K562 (cell line): ENCODE measurements at regions not wholly inside any gene's neighbourhood (a gene's known extent, or its start where the extent isn't known, plus 50 kb on each side); places are given as distances from the start of the nearest gene placed in this dataset.

Experiments
- ATAC-seq: fragments of 200-7000 bp; cut with Tn5 transposase; 3 replicates; pipeline ENCODE4 v1.9.1; 2020; ENCODE audit warnings: moderate library complexity
- BruUV-seq: library from RNA; stranded (reverse); fragments of 400-500 nt; replicated peaks from 2 replicates; lab custom pipeline; 2021; lab: Mats Ljungman, UMichigan
- CTCF ChIA-PET: fragments of 300-600 bp; formaldehyde crosslinking; extraction: SDS; loops from one replicate; lab custom pipeline; 2021; ENCODE audit warnings: low intra/inter-chr PET ratio; lab: Yijun Ruan, JAX
- POLR2A ChIA-PET: fragments of 300-600, 350-650 bp; sonication (Branson Sonifier 250); formaldehyde crosslinking; extraction: SDS; loops from one replicate; lab custom pipeline; 2021; ENCODE audit warnings: antibody characterized with exemption, inconsistent platforms; lab: Yijun Ruan, JAX
- DNase-seq, 4 experiments: peaks; one replicate each; pipeline versions ENCODE4 v3.0.0 to v3.0.0-alpha.2; 2011 to 2018; ENCODE audit warnings: low spot score in 3 of 4, mixed read lengths in 3 of 4; ENCODE audit errors: extremely low read depth in 1 of 4
- FAIRE-seq: peaks from 2 replicates; lab custom pipeline; 2011; peaks lifted over from hg19 to GRCh38; lab: Jason Lieb, UNC
- H2AFZ ChIP-seq: 2 replicates; pipeline ENCODE4 v1.6.0; 2011; ENCODE audit warnings: low read depth, low read length, control low read depth, inconsistent platforms
- H3K27ac ChIP-seq: fragments of 200-600 bp; 3 replicates; pipeline ENCODE4 v1.8.0; 2011; ENCODE audit warnings: low read depth, mild to moderate bottlenecking, control low read depth, inconsistent platforms, low read length, moderate library complexity, mixed read lengths; ENCODE audit errors: extremely low read depth
- H3K27me3 ChIP-seq, 2 experiments: fragments of 300-600 bp in 1 of 2; 2 replicates in 1 of 2; 3 replicates in 1 of 2; pipeline versions ENCODE4 v1.6.0 to v1.8.0; 2011; ENCODE audit warnings: inconsistent platforms in 2 of 2, low read length in 2 of 2, mild to moderate bottlenecking in 1 of 2, mixed read lengths in 1 of 2, moderate library complexity in 1 of 2; ENCODE audit not compliant: control insufficient read depth in 2 of 2, insufficient read depth in 2 of 2
- H3K36me3 ChIP-seq: fragments of 300-600 bp; 3 replicates; pipeline ENCODE4 v1.8.0; 2011; ENCODE audit warnings: mild to moderate bottlenecking, low read length, inconsistent platforms; ENCODE audit not compliant: control insufficient read depth, insufficient read depth
- H3K4me1 ChIP-seq, 2 experiments: fragments of 200-600 bp in 1 of 2; replicated peaks in 1 of 2; 2 replicates in 1 of 2; 3 replicates in 1 of 2; pipeline versions ENCODE4 v1.5.1 to v1.8.0; 2011; ENCODE audit warnings: inconsistent platforms in 2 of 2, low read length in 2 of 2, mild to moderate bottlenecking in 1 of 2, mixed read lengths in 1 of 2, moderate library complexity in 1 of 2; ENCODE audit not compliant: control insufficient read depth in 2 of 2, insufficient read depth in 2 of 2
- H3K4me2 ChIP-seq: 2 replicates; pipeline ENCODE4 v1.6.1; 2011; ENCODE audit warnings: low read length, control low read depth, inconsistent platforms, mixed read lengths; ENCODE audit not compliant: insufficient read depth
- H3K4me3 ChIP-seq: fragments of 200-600 bp; sonication (generic), shearing (Covaris generic); 2 replicates; pipeline ENCODE4 v1.5.1; 2016; ENCODE audit warnings: control low read depth, inconsistent platforms
- H3K79me2 ChIP-seq: fragments of 200-600 bp; 3 replicates; pipeline ENCODE4 v1.8.0; 2011; ENCODE audit warnings: low read length, inconsistent platforms; ENCODE audit not compliant: control insufficient read depth, insufficient read depth
- H3K9ac ChIP-seq, 2 experiments: 2 replicates each; pipeline versions ENCODE4 v1.6.0 to v1.6.1; 2011; ENCODE audit warnings: low read depth in 2 of 2, low read length in 2 of 2, control low read depth in 1 of 2, inconsistent platforms in 1 of 2, mild to moderate bottlenecking in 1 of 2, mixed read lengths in 1 of 2; ENCODE audit not compliant: insufficient read depth in 1 of 2
- H3K9me1 ChIP-seq: one replicate; pipeline ENCODE4 v1.6.0; 2011; ENCODE audit warnings: inconsistent platforms, mild to moderate bottlenecking, low read length, moderate library complexity; ENCODE audit not compliant: control insufficient read depth, insufficient read depth
- H3K9me3 ChIP-seq: replicated peaks from 2 replicates; pipeline ENCODE4 v1.5.1; 2011; ENCODE audit warnings: low read depth, low read length, inconsistent platforms; ENCODE audit not compliant: control insufficient read depth, insufficient read depth
- H4K20me1 ChIP-seq: replicated peaks from 2 replicates; pipeline ENCODE4 v1.6.1; 2011; ENCODE audit warnings: low read length, inconsistent platforms, mixed read lengths; ENCODE audit not compliant: control insufficient read depth, insufficient read depth
- BMI1 ChIP-seq: fragments of 150-350 bp; IDR thresholded peaks from 2 replicates; pipeline ENCODE4 v1.6.1; 2014; ENCODE audit warnings: low read length
- FUS ChIP-seq: fragments of 200-400 bp; formaldehyde crosslinking; optimal IDR thresholded peaks from 2 replicates; pipeline ENCODE3; 2017; ENCODE audit warnings: low read depth, low read length
- NFATC3 ChIP-seq: fragments of 450-650 bp; IDR thresholded peaks from 2 replicates; pipeline ENCODE4 v1.6.1; 2017; ENCODE audit warnings: mild to moderate bottlenecking
- PCBP1 ChIP-seq: fragments of 200-400 bp; formaldehyde crosslinking; IDR thresholded peaks from 2 replicates; pipeline ENCODE4 v1.6.1; 2018; ENCODE audit warnings: mild to moderate bottlenecking, low read depth, low read length; ENCODE audit not compliant: poor library complexity, severe bottlenecking
- SAFB2 ChIP-seq: fragments of 200-400 bp; formaldehyde crosslinking; IDR thresholded peaks from 2 replicates; pipeline ENCODE4 v1.6.1; 2018; ENCODE audit warnings: borderline replicate concordance, low read length, low read depth, moderate library complexity; ENCODE audit not compliant: severe bottlenecking
- TOE1 ChIP-seq, 2 experiments: fragments of 450-650 bp in 1 of 2; sonication (generic) in 1 of 2; formaldehyde crosslinking in 1 of 2; IDR thresholded peaks; 2 replicates each; pipeline versions ENCODE4 v1.7.1 to v1.8.0; 2016 to 2022; ENCODE audit warnings: borderline replicate concordance in 2 of 2, mild to moderate bottlenecking in 2 of 2, antibody characterized with exemption in 1 of 2, inconsistent platforms in 1 of 2, low read depth in 1 of 2, missing genetic modification reagents in 1 of 2, moderate library complexity in 1 of 2
- XRCC5 ChIP-seq: fragments of 200-400 bp; formaldehyde crosslinking; IDR thresholded peaks from 2 replicates; pipeline ENCODE4 v1.6.1; 2017; ENCODE audit warnings: low read depth, mild to moderate bottlenecking, low read length
- ZFP36 ChIP-seq: fragments of 150-350 bp; IDR thresholded peaks from 2 replicates; pipeline ENCODE4 v1.6.1; 2018; ENCODE audit warnings: low read length, low read depth; ENCODE audit not compliant: partially characterized antibody
- ZNF184 ChIP-seq: sonication (generic); formaldehyde crosslinking; IDR thresholded peaks from 2 replicates; pipeline ENCODE4 v1.5.0; 2020; ENCODE audit warnings: missing genetic modification reagents
- ZNF507 ChIP-seq: conservative IDR thresholded peaks from 2 replicates; pipeline ENCODE4 v1.6.1; 2017; ENCODE audit warnings: missing genetic modification characterization, missing compliant biosample characterization
- ZNF695 ChIP-seq: fragments of 450-650 bp; formaldehyde crosslinking; IDR thresholded peaks from 2 replicates; pipeline ENCODE4 v1.4.0; 2020; ENCODE audit warnings: mild to moderate bottlenecking, moderate library complexity
- WGBS: fragments of 100-300 bp; shearing (Covaris generic); methylation state at CpG from one replicate; pipeline ENCODE4 v1.1.6; 2016; ENCODE audit warnings: low coverage, mixed read lengths; ENCODE audit not compliant: insufficient coverage; ENCODE audit errors: missing lambda C conversion rate; 5-methylcytosine and 5-hydroxymethylcytosine counted together
- in situ Hi-C: fragments of 300-500 bp; cut with MboI; formaldehyde crosslinking; loops from 4 replicates; pipeline ENCODE4 v1.15.0; 2018; ENCODE audit warnings: inconsistent platforms, mixed read lengths
- intact Hi-C: fragments of 100-400 bp; cut with micrococcal nuclease; formaldehyde crosslinking; loops from 2 replicates; pipeline ENCODE4 v1.14.2; 2022
- TF ChIP-seq, protein P1 (sequence below): fragments of 250-450 bp; sonication (Bioruptor Pico); IDR thresholded peaks from 2 replicates; pipeline ENCODE4 v1.9.0; 2021; ENCODE audit warnings: mild to moderate bottlenecking, inconsistent platforms
- TF ChIP-seq, protein P2 (sequence below): sonication (generic); formaldehyde crosslinking; IDR thresholded peaks from 2 replicates; pipeline ENCODE4 v1.4.0; 2020; ENCODE audit warnings: mild to moderate bottlenecking, missing genetic modification reagents
- TF ChIP-seq, protein P3 (sequence below): fragments of 450-650 bp; IDR thresholded peaks from 2 replicates; pipeline ENCODE4 v1.6.1; 2016; ENCODE audit warnings: borderline replicate concordance

DNA sequence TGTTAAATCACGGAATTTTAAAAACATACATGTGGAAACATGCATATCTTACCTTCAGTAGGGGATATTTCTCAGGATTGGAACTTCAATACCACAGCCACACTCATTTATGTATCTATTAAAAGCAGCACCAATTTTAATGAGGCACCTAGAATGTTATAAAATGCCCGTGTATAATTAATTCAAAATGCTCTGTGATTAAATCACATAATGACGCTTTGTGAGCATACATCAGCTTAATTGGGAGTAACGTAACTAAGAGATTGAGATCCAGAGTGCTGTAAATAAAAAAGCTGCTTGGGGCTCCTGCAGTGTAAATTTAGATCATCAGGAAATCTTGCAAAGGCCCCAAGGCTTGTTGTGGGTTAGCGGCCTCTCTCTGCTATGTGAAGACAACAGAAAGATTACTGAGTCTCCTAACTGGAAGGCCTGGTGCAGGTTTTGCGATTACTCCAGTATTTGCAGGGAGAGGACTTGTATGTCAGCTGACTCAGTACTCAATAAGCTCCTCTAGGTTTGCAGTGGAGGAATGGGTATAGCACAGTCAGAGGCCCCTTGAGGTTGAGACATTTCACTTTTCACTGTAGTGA is 195.5 kb upstream of the PHYHIPL start (continued):
- TF ChIP-seq FUS (no peak), ZNF184 (no peak), TOE1 (IDR thresholded peaks at IDR 0.05; ENCODE audit: borderline replicate concordance) (no peak), TOE1 (CRISPR knock-in tag; IDR thresholded peaks at IDR 0.05; ENCODE audit: borderline replicate concordance, low read depth) (no peak), XRCC5 (no peak), ZNF695 (CRISPR knock-in tag) (no peak), ZFP36 (no peak)
- TF ChIP-seq, protein P1, sequence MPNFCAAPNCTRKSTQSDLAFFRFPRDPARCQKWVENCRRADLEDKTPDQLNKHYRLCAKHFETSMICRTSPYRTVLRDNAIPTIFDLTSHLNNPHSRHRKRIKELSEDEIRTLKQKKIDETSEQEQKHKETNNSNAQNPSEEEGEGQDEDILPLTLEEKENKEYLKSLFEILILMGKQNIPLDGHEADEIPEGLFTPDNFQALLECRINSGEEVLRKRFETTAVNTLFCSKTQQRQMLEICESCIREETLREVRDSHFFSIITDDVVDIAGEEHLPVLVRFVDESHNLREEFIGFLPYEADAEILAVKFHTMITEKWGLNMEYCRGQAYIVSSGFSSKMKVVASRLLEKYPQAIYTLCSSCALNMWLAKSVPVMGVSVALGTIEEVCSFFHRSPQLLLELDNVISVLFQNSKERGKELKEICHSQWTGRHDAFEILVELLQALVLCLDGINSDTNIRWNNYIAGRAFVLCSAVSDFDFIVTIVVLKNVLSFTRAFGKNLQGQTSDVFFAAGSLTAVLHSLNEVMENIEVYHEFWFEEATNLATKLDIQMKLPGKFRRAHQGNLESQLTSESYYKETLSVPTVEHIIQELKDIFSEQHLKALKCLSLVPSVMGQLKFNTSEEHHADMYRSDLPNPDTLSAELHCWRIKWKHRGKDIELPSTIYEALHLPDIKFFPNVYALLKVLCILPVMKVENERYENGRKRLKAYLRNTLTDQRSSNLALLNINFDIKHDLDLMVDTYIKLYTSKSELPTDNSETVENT (CRISPR knock-in tag) = no peak
- TF ChIP-seq, all 486 proteins: peak for 0

DNA sequence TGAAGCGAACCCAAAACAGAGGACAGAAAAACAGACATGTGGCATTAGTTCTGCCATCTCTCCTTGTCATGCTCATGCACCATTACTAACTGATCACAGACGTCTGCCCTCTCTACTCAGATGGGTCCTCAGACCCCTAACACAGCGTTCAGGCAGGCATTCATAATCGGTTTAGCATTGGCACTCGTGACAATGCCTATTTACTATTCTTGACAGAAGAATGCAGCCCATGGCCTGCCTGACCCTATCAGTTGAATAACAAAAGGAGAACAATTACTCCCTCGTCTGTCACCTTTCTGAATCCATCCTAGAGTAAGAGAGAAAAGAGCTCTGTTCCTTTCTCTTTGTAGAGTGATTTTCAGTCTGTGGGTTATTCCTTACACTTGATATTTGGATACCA is 194.6 kb upstream of the PHYHIPL start:
- CTCF ChIA-PET = no interaction called here
- TF ChIP-seq ZNF507 (tag) (no peak), PCBP1 (no peak), NFATC3 (no peak), SAFB2 (no peak), BMI1 (no peak)
- TF ChIP-seq, protein P2, sequence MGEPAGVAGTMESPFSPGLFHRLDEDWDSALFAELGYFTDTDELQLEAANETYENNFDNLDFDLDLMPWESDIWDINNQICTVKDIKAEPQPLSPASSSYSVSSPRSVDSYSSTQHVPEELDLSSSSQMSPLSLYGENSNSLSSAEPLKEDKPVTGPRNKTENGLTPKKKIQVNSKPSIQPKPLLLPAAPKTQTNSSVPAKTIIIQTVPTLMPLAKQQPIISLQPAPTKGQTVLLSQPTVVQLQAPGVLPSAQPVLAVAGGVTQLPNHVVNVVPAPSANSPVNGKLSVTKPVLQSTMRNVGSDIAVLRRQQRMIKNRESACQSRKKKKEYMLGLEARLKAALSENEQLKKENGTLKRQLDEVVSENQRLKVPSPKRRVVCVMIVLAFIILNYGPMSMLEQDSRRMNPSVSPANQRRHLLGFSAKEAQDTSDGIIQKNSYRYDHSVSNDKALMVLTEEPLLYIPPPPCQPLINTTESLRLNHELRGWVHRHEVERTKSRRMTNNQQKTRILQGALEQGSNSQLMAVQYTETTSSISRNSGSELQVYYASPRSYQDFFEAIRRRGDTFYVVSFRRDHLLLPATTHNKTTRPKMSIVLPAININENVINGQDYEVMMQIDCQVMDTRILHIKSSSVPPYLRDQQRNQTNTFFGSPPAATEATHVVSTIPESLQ (CRISPR knock-in tag) = no peak
- TF ChIP-seq, protein P3, sequence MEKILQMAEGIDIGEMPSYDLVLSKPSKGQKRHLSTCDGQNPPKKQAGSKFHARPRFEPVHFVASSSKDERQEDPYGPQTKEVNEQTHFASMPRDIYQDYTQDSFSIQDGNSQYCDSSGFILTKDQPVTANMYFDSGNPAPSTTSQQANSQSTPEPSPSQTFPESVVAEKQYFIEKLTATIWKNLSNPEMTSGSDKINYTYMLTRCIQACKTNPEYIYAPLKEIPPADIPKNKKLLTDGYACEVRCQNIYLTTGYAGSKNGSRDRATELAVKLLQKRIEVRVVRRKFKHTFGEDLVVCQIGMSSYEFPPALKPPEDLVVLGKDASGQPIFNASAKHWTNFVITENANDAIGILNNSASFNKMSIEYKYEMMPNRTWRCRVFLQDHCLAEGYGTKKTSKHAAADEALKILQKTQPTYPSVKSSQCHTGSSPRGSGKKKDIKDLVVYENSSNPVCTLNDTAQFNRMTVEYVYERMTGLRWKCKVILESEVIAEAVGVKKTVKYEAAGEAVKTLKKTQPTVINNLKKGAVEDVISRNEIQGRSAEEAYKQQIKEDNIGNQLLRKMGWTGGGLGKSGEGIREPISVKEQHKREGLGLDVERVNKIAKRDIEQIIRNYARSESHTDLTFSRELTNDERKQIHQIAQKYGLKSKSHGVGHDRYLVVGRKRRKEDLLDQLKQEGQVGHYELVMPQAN = no peak

More for the DNA sequence above, 194.6 kb upstream of the PHYHIPL start:
- H3K4me3 ChIP-seq = no peak overlapping the region
- no peak overlapping the region for H3K9ac ChIP-seq
- no peaks in the 10 kb centered on the region for H4K20me1 ChIP-seq
- ATAC-seq = no peak
- in situ Hi-C loops = no loop called here
- H3K79me2 ChIP-seq = no peaks in the 10 kb centered on the region
- POLR2A ChIA-PET = interaction anchor here (1.4 kb wide), 1 partner anchor 9 kb away, joined by 3 read pairs; no protein-coding TSS in a partner anchor
- no peak overlapping the region for H3K27ac ChIP-seq
- no peaks in the 10 kb centered on the region for H3K27me3 ChIP-seq
- no peak for FAIRE-seq
- intact Hi-C loops = no loop called here
- H3K36me3 ChIP-seq = no peaks in the 10 kb centered on the region
- DNase-seq = no peak
- no peak overlapping the region for H2AFZ ChIP-seq
- no peak overlapping the region for H3K4me2 ChIP-seq
- BruUV-seq = no TSS peak
- H3K9me1 ChIP-seq = no peaks in the 10 kb centered on the region
- WGBS = 0% methylated on average over 6 of the region's 6 CpGs
- no peaks in the 10 kb centered on the region for H3K4me1 ChIP-seq
- H3K9me3 ChIP-seq = no peaks in the 10 kb centered on the region
